ENCODE measurements at regions not wholly inside any gene's neighbourhood (a gene's known extent, or its start where the extent isn't known, plus 50 kb on each side); places are given as distances from the start of the nearest gene placed in this dataset.
"Not testable (repeated sequence)": the region's sequence is repeated elsewhere in the genome, so short reads cannot be mapped to it uniquely, and the experiment has no call there.

DNA sequence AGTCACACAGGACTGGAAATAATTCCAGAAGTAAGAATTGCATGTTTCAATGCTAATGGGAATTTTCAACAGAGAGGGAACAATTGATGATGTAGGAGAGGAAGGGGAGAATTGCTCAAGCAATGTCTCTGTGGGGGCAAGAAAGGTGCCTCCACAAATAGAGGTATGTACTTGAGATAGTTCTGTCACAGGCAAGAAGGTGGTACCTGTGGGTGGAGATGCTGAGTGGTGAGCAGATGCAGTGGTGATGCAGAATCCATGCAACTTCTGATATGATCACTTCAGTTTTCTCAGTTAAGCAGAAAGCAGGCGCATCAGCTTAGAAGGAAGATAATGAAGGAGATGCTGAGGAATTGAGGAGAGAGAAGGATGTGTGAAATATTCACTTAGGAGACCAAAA lies 55.1 kb upstream of the SEC24B start:
- DNase-seq (no peak), ATAC-seq (no peak)
- Mint-ChIP-seq H3K27ac (no peak overlapping the region), H3K4me1 (peaks cover 0 to 3% (median 0%) of the 10 kb centered on the region in 4 donors), H3K36me3 (no peaks in the 10 kb centered on the region), H3K4me3 (no peak overlapping the region), H3K27me3 (peaks cover 0 to 17% (median 8%) of the 10 kb centered on the region in 5 donors), H3K9me3 (no peaks in the 10 kb centered on the region)
- POLR2A ChIA-PET, result no interaction called here

DNA sequence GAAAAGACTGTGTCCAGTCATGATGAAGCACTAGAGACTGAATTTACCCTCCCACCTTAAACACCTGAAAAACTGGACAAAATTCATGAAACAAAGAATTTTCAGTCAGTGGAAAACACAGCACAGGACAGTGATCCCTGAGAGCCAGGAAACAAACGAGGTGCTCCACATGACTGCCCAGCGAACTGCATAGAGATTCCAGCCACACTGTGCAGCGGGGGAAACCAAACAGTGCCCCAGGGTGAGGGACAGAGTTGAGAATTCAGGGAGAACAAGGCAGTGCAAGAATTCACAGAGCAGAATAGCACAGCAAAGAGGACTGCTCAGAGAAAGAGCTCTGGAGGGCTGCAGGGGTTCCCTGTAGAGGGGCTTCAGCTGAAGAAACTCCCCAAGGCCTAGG lies 55.5 kb upstream of the SEC24B start:
- Mint-ChIP-seq H3K4me1 (peaks cover 0 to 3% (median 0%) of the 10 kb centered on the region in 4 donors), H3K9me3 (no peaks in the 10 kb centered on the region), H3K27ac (no peak overlapping the region)

DNA sequence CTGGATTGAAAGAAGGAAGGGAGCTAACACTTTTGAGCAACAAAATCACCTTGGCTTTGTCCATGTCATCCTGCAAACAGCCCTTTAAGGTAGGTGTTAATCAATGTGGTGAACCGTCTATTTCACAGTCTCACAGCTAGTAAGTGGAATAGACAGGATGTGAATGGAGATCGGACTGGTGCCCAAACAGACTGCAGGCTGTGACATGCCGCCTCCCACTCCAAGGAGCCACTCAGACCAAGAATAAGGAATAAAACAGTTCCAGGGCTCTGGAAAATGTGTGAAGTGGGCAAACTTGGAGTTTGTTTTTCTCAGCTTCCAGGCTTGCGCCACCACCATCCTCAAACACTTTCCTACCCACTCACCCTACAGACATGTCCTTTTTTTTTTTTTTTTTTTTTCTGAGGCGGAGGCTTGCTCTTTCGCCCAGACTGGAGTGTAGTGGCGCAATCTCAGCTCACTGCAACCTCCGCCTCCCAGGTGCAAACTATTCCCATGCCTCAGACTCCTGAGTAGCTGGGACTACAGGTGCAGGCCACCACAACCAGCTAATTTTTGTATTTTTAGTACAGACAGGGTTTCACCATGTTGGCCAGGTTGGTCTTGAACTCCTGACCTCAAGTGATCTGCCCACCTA lies 57.7 kb upstream of the SEC24B start:
- H3K36me3 Mint-ChIP-seq, result no peaks in the 10 kb centered on the region
- ATAC-seq (no peak), DNase-seq (no peak)
- H3K9me3 Mint-ChIP-seq, result no peaks in the 10 kb centered on the region
- no peaks in the 10 kb centered on the region for H3K4me1 Mint-ChIP-seq
- POLR2A ChIA-PET, result no interaction called here
- peaks cover 10 to 39% (median 20%) of the 10 kb centered on the region in 5 donors for H3K27me3 Mint-ChIP-seq
- H3K4me3 Mint-ChIP-seq, result no peak overlapping the region
- no peak overlapping the region for H3K27ac Mint-ChIP-seq

More for the DNA sequence above, 55.5 kb upstream of the SEC24B start:
- ATAC-seq (no peak), DNase-seq (no peak)
- H3K27me3 Mint-ChIP-seq, result peaks cover 0 to 17% (median 9%) of the 10 kb centered on the region in 5 donors
- POLR2A ChIA-PET, result no interaction called here
- H3K36me3 Mint-ChIP-seq, result no peaks in the 10 kb centered on the region
- H3K4me3 Mint-ChIP-seq, result no peak overlapping the region

DNA sequence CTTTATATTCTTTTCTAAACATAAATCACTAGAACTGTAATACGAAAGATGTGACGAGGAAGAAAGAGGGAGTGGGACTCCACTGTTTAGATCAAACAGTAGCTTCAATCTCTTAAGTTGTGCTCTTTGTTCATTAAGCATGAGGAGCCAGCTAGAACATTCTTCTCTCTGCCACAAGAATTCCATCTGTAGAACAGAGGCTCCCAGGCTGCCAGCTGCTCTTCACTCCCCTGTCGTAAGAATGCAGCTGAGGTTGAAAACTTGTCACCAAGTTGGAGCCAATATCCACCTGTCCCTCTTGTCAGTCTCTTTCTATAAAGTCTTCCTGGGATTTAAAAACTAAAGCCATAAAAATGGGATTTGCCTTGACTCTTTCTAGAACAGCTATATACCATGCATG lies 65.0 kb upstream of the SEC24B start:
- peaks cover 29 to 67% (median 42%) of the 10 kb centered on the region in 5 donors for H3K27me3 Mint-ChIP-seq
- no peak overlapping the region for H3K4me3 Mint-ChIP-seq
- POLR2A ChIA-PET, result no interaction called here

DNA sequence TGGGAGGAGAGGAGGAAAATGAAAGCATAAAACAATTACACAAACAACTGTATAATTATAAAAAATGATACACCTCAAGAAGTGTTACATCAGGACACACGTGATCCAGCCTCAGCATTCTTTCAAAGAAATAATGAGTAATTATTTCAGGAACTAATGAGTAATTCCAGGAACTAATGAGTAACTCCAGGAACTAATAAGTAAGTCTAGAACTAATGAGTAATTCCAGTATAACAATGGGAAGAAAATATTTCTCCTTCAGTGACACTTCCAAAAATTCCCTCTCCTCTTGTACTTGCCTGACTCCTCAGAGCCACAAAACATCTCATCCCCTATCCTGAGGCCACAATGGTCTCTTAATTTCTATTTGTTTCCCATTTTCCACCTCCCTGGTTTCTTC lies 63.5 kb upstream of the COL25A1 start:
- H3K4me3 Mint-ChIP-seq, result no peak overlapping the region
- H3K36me3 Mint-ChIP-seq, result peaks cover 0 to 7% (median 2%) of the 10 kb centered on the region in 3 donors
- no peak for ATAC-seq
- DNase-seq, result no peak
- H3K27ac Mint-ChIP-seq, result peak overlapping the region in 1 of 10 donors; percentile 46
- peaks cover 0 to 1% (median 0%) of the 10 kb centered on the region in 9 donors for H3K9me3 Mint-ChIP-seq
- POLR2A ChIA-PET, result no interaction called here
- peaks cover 31 to 64% (median 39%) of the 10 kb centered on the region in 5 donors for H3K27me3 Mint-ChIP-seq
- peaks cover 0 to 2% (median 2%) of the 10 kb centered on the region in 4 donors for H3K4me1 Mint-ChIP-seq

More for the DNA sequence above, 65.0 kb upstream of the SEC24B start:
- no peak for DNase-seq
- ATAC-seq, result no peak
- H3K27ac Mint-ChIP-seq, result no peak overlapping the region
- no peaks in the 10 kb centered on the region for H3K4me1 Mint-ChIP-seq
- H3K9me3 Mint-ChIP-seq, result peaks cover 0 to 1% (median 0%) of the 10 kb centered on the region in 9 donors
- peaks cover 0 to 7% (median 2%) of the 10 kb centered on the region in 3 donors for H3K36me3 Mint-ChIP-seq

DNA sequence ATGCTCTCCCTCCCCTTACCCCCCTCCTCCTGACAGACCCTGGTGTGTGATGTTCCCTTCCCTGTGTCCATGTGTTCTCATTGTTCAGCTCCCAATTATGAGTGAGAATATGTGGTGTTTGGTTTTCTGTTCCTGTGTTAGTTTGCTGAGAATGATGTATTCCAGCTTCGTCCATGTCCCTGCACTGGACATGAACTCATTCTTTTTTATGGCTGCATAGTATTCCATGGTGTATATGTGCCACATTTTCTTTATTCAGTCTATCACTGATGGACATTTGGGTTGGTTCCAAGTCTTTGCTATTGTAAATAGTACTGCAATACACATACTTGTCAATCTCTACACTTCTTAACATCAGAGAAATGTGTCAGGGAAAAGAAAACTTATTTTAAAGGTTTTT lies 62.8 kb upstream of the COL25A1 start:
- DNase-seq, POLR2A ChIA-PET, H3K4me1 Mint-ChIP-seq, ATAC-seq, H3K4me3 Mint-ChIP-seq, H3K9me3 Mint-ChIP-seq, H3K36me3 Mint-ChIP-seq: not testable (repeated sequence)
- Mint-ChIP-seq H3K27me3 (peaks cover 33 to 67% (median 41%) of the 10 kb centered on the region in 5 donors), H3K27ac (peak overlapping the region in 1 of 10 donors; percentile 50)

DNA sequence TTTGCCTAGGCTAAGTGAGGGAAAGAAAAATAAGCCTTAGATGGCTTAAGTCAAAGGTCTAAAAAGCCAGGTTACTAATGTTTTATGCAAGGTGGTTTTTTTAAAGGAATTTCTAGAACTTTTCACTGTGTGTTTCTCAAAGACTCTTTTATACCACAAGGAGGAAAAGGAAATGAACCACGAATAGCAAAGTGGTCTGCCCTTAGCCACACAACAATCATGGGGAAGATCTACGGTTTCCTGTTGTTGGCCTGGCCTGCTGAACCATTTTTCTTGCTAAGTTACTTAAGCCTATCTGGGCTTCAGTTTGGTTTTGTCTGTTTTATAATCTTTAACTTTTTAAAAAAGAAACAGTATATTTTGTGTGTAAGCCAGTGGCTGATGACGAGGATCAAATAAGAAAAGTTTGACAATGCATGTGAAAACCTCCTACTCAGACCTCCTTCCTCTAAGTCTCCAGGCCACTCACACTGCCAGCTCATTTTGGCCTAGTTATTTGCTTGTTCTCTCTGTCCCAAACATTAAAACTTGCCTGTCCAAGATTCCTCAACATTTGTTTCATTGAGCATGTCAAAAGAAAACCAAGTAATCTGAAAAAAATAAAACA lies 56.7 kb upstream of the COL25A1 start:
- Mint-ChIP-seq H3K4me3 (peak overlapping the region; percentile 6 to 80 (median 68)), H3K36me3 (no peaks in the 10 kb centered on the region), H3K4me1 (peaks cover 22 to 44% (median 36%) of the 10 kb centered on the region in 4 donors), H3K27me3 (peaks cover 33 to 70% (median 45%) of the 10 kb centered on the region in 5 donors), H3K9me3 (peaks cover 0 to 2% (median 0%) of the 10 kb centered on the region in 9 donors), H3K27ac (peak overlapping the region in 6 of 10 donors; percentile 21 to 43 (median 36))
- peak; percentile 81 to 96 for ATAC-seq
- POLR2A ChIA-PET, result no interaction called here
- DNase-seq, result peak in 6 of 10 donors; percentile 22 to 64 (median 38)

DNA sequence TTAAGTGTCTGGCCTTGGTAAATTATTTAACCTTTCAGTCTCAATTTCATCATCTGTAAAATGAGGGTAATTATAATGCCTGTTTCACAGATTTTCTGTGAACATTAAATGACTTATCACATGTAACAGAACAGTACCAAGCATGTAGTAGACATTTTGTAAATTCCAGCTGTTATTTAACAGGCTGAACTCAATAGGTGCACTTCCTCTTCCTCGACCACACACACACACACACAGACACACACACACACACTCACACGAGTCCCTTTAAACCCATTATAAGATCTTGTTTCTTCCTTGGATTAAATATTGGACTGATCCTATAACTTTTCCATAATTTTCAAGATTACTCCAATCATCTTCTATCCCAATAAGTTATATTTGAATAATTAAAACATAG lies 53.4 kb upstream of the COL25A1 start:
- Mint-ChIP-seq H3K27me3 (peaks cover 25 to 71% (median 40%) of the 10 kb centered on the region in 5 donors), H3K4me3 (no peak overlapping the region), H3K4me1 (peaks cover 19 to 41% (median 34%) of the 10 kb centered on the region in 4 donors), H3K36me3 (no peaks in the 10 kb centered on the region), H3K9me3 (peaks cover 0 to under 1% (median 0%) of the 10 kb centered on the region in 9 donors), H3K27ac (no peak overlapping the region)
- ATAC-seq (no peak), DNase-seq (no peak)
- POLR2A ChIA-PET, result no interaction called here

DNA sequence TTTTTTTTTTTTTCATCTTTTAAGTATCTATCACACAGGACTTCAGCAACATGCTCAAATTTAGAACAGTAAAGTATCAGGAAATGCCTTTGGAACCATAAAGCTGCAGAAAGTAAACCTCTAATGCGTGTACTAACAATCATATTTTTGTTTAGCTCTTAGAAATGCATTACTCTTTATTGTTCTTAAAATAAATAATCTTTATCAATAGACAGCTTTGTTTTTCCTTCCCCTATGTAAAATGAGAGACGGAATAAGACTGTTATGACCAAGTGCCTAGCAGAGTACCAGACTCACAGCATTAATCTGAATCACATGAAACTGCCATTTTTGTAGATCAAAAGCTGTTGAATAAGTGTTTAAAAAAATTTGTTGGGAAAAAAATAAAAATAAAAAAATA lies 50.5 kb upstream of the COL25A1 start:
- no peak overlapping the region for H3K4me3 Mint-ChIP-seq
- DNase-seq (no peak), ATAC-seq (no peak)
- no peaks in the 10 kb centered on the region for H3K36me3 Mint-ChIP-seq
- H3K27me3 Mint-ChIP-seq, result peaks cover 27 to 76% (median 38%) of the 10 kb centered on the region in 5 donors
- peaks cover 0 to 8% (median 2%) of the 10 kb centered on the region in 9 donors for H3K9me3 Mint-ChIP-seq
- no peak overlapping the region for H3K27ac Mint-ChIP-seq
- POLR2A ChIA-PET, result no interaction called here
- H3K4me1 Mint-ChIP-seq, result peaks cover 5 to 19% (median 10%) of the 10 kb centered on the region in 4 donors

Measured in naive thymus-derived CD8-positive, alpha-beta T cell (primary cell).